CD8-positive, alpha-beta memory T cell (primary cell): ENCODE measurements at regions not wholly inside any gene's neighbourhood (a gene's known extent, or its start where the extent isn't known, plus 50 kb on each side); places are given as distances from the start of the nearest gene placed in this dataset.

Source experiments
- CTCF ChIA-PET: fragments of 350-600 bp; sonication (Branson Sonifier 250); formaldehyde crosslinking; loops from one replicate; lab custom pipeline; 2021; ENCODE audit warnings: antibody characterized with exemption; lab: Charles Lee
- POLR2A ChIA-PET: fragments of 350-600 bp; sonication (Branson Sonifier 250); formaldehyde crosslinking; loops from one replicate; lab custom pipeline; 2021; ENCODE audit warnings: antibody characterized with exemption; lab: Charles Lee
- DNase-seq, 5 donors: peaks; one replicate each; pipeline versions ENCODE4 v3.0.0 to v3.0.0-alpha.2; 2020 to 2022; ENCODE audit warnings: mixed read lengths in 1 of 5
- H3K27ac ChIP-seq: one replicate; pipeline ENCODE4 v1.7.0; 2013; ENCODE audit warnings: low read depth, mild to moderate bottlenecking, low read length, moderate library complexity
- H3K27me3 ChIP-seq: 2 replicates; pipeline ENCODE4 v1.7.0; 2013; ENCODE audit warnings: low read length, mild to moderate bottlenecking; ENCODE audit not compliant: insufficient read depth, poor library complexity, severe bottlenecking
- H3K36me3 ChIP-seq: 2 replicates; pipeline ENCODE4 v1.7.0; 2013; ENCODE audit warnings: mild to moderate bottlenecking, low read length, moderate library complexity; ENCODE audit not compliant: insufficient read depth
- H3K4me1 ChIP-seq: 2 replicates; pipeline ENCODE4 v1.7.0; 2013; ENCODE audit warnings: mild to moderate bottlenecking, low read length, moderate library complexity; ENCODE audit not compliant: insufficient read depth
- H3K4me3 ChIP-seq: 2 replicates; pipeline ENCODE4 v1.7.0; 2013; ENCODE audit warnings: mild to moderate bottlenecking, low read length
- H3K9me3 ChIP-seq: 2 replicates; pipeline ENCODE4 v1.7.0; 2013; ENCODE audit warnings: mild to moderate bottlenecking, low read length
- H3K27ac Mint-ChIP-seq, 8 donors: one replicate each; pipeline ENCODE4 v1.8.0; 2020 to 2021; ENCODE audit warnings: mixed read lengths in 8 of 8, mild to moderate bottlenecking in 6 of 8, inconsistent platforms in 3 of 8, moderate library complexity in 3 of 8
- H3K27me3 Mint-ChIP-seq, 2 donors: one replicate each; pipeline ENCODE4 v1.8.0; 2020 to 2021; ENCODE audit warnings: mixed read lengths in 2 of 2, mild to moderate bottlenecking in 1 of 2, moderate library complexity in 1 of 2
- H3K36me3 Mint-ChIP-seq, 3 donors: one replicate each; pipeline ENCODE4 v1.8.0; 2020 to 2021; ENCODE audit warnings: mixed read lengths in 3 of 3, inconsistent platforms in 1 of 3, mild to moderate bottlenecking in 1 of 3
- H3K4me1 Mint-ChIP-seq, 3 donors: one replicate each; pipeline ENCODE4 v1.8.0; 2020 to 2021; ENCODE audit warnings: mixed read lengths in 3 of 3, inconsistent platforms in 1 of 3, mild to moderate bottlenecking in 1 of 3
- H3K4me3 Mint-ChIP-seq, 7 donors: one replicate each; pipeline ENCODE4 v1.8.0; 2020 to 2021; ENCODE audit warnings: mixed read lengths in 7 of 7, mild to moderate bottlenecking in 6 of 7, moderate library complexity in 4 of 7, inconsistent platforms in 2 of 7
- H3K9me3 Mint-ChIP-seq, 5 donors: one replicate each; pipeline ENCODE4 v1.8.0; 2020 to 2022; ENCODE audit warnings: mixed read lengths in 5 of 5, mild to moderate bottlenecking in 3 of 5, moderate library complexity in 2 of 5, inconsistent platforms in 1 of 5

DNA sequence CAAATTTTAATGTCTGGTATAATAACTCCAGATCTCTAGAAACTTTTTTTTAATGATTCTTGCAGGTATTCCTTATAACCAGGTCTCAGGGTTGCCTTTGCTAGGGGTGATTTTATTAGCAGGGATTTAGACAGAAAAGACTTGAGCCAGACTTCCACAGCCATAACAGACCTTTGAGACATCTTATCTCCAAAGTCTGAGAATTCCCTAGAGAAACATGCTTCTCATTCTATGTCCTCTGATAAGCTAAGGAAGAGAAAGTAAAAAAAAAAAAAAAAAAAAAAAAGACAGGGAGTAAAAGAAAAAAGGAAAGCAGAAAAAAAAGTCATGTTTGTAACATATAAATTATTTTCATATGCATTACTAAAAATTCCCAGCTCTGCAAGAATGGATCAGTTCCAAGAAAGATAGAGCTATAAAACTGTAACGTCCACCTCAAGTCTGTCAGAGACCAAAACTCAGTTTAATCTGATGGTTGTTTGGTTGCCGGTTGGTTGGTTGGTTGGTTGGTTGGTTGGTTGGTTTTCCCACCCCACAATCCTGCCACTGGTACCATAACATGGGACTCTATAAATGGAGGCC is 153.8 kb downstream of the COL6A3 start:
- DNase-seq = no peak
- Histone ChIP-seq H3K4me1 (no peaks in the 10 kb centered on the region), H3K36me3 (no peaks in the 10 kb centered on the region), H3K4me3 (no peak overlapping the region), H3K9me3 (no peaks in the 10 kb centered on the region), H3K27ac (no peak overlapping the region), H3K27me3 (no peaks in the 10 kb centered on the region)
- H3K4me1 Mint-ChIP-seq = no peaks in the 10 kb centered on the region
- H3K4me3 Mint-ChIP-seq = no peak overlapping the region
- ChIA-PET POLR2A (no interaction called here), CTCF (no interaction called here)
- H3K36me3 Mint-ChIP-seq = no peaks in the 10 kb centered on the region
- H3K27me3 Mint-ChIP-seq = peaks cover 3 to 28% of the 10 kb centered on the region in 2 donors
- H3K9me3 Mint-ChIP-seq = no peaks in the 10 kb centered on the region
- no peak overlapping the region for H3K27ac Mint-ChIP-seq

DNA sequence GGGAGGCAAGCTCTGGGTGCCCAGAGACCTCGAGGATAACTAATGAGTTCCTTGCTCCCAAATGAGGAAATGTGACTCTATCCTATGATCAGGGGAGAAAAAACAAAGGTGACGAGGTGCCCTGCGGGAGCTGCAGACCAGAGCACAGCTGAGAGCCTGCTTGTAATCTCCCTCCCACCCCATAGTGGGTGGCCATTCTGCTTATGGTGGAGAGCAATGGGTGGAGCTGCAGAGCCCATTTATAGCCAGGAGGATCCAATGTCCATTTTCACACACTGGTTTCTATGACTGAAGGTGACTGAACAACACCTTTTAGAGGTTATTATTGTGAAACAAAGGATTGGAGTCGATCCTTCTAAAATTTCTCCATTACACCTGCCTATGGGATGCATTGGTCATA is 153.3 kb downstream of the COL6A3 start:
- Histone ChIP-seq H3K4me1 (no peaks in the 10 kb centered on the region), H3K27me3 (no peaks in the 10 kb centered on the region), H3K4me3 (no peak overlapping the region), H3K36me3 (no peaks in the 10 kb centered on the region), H3K9me3 (no peaks in the 10 kb centered on the region), H3K27ac (no peak overlapping the region)
- no peaks in the 10 kb centered on the region for H3K9me3 Mint-ChIP-seq
- DNase-seq = no peak
- H3K4me3 Mint-ChIP-seq = no peak overlapping the region
- no peaks in the 10 kb centered on the region for H3K4me1 Mint-ChIP-seq
- no peaks in the 10 kb centered on the region for H3K36me3 Mint-ChIP-seq
- CTCF ChIA-PET = no interaction called here
- peaks cover 3 to 27% of the 10 kb centered on the region in 2 donors for H3K27me3 Mint-ChIP-seq
- POLR2A ChIA-PET = no interaction called here
- H3K27ac Mint-ChIP-seq = no peak overlapping the region

DNA sequence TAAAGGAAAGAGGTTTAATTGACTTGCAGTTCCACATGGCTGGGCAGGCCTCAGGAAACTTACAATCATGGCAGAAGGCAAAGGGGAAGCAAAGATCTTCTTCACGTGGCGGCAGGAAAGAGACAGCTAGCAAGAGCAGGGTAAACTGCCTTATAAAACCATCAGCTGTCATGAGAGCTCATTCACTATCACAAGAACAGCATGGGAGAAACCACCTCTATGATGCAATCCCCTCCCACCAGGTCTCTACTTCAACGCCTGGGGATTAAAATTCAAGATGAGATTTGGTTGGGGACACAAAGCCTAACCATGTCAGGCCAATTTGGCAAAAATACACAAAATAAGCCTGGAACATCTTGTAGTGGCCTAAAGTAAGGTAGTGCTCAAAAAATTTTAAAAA is 152.6 kb downstream of the COL6A3 start:
- CTCF ChIA-PET = no interaction called here
- Histone ChIP-seq H3K27me3 (no peaks in the 10 kb centered on the region), H3K4me1 (no peaks in the 10 kb centered on the region), H3K36me3 (no peaks in the 10 kb centered on the region), H3K4me3 (no peak overlapping the region), H3K27ac (no peak overlapping the region), H3K9me3 (no peaks in the 10 kb centered on the region)
- Mint-ChIP-seq H3K9me3 (no peaks in the 10 kb centered on the region), H3K27me3 (peaks cover 0 to 25% of the 10 kb centered on the region in 2 donors), H3K4me3 (no peak overlapping the region), H3K27ac (no peak overlapping the region), H3K36me3 (no peaks in the 10 kb centered on the region), H3K4me1 (no peaks in the 10 kb centered on the region)
- no peak for DNase-seq
- POLR2A ChIA-PET = no interaction called here

DNA sequence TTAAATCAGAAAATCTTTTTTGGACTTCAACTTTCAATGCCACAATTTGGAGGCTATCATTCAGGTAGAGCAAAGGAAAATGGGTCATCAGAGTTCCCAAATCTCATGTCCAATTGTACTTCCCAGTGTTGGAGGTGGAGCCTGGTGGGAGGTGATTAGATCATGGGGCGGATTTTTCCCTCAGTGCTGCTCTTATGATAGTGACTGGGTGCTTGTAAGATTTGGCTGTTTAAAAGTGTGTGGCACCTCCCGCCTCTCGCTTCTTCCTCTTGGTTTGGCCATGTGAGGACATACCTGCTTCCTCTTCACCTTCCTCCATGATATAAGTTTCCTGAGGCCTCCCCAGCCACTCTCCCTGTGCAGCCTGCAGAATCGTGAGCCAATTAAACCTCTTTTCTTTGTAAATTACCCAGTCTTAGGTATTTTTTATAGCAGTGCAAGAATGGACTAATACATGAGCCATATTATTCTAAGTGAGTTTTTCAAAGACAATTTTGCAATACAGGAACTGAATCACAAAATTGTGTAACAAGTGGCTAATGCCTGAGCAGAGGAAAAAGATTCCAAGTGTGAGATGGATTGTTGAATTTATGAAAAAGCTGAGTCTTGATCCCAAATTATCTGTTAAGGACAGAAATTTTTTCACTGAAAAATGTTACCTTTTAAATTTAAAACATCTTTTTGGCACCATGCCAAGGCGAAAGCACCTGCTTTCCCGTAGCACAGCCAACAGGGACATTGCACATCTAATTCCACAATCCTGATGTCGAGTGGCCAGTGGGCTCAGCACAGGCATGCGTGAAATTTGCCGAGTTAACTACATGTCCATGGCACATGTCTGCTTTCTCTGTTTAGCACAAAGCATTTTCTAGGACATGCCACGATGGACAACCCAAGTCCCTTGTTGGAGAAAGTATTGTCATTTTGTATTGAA is 150.9 kb downstream of the COL6A3 start:
- Histone ChIP-seq H3K27me3 (no peaks in the 10 kb centered on the region), H3K36me3 (no peaks in the 10 kb centered on the region), H3K4me3 (no peak overlapping the region), H3K27ac (no peak overlapping the region), H3K4me1 (no peaks in the 10 kb centered on the region), H3K9me3 (no peaks in the 10 kb centered on the region)
- Mint-ChIP-seq H3K27ac (no peak overlapping the region), H3K4me3 (no peak overlapping the region), H3K9me3 (no peaks in the 10 kb centered on the region), H3K4me1 (no peaks in the 10 kb centered on the region), H3K36me3 (no peaks in the 10 kb centered on the region), H3K27me3 (peaks cover 0 to 16% of the 10 kb centered on the region in 2 donors)
- ChIA-PET POLR2A (no interaction called here), CTCF (no interaction called here)
- DNase-seq = no peak

DNA sequence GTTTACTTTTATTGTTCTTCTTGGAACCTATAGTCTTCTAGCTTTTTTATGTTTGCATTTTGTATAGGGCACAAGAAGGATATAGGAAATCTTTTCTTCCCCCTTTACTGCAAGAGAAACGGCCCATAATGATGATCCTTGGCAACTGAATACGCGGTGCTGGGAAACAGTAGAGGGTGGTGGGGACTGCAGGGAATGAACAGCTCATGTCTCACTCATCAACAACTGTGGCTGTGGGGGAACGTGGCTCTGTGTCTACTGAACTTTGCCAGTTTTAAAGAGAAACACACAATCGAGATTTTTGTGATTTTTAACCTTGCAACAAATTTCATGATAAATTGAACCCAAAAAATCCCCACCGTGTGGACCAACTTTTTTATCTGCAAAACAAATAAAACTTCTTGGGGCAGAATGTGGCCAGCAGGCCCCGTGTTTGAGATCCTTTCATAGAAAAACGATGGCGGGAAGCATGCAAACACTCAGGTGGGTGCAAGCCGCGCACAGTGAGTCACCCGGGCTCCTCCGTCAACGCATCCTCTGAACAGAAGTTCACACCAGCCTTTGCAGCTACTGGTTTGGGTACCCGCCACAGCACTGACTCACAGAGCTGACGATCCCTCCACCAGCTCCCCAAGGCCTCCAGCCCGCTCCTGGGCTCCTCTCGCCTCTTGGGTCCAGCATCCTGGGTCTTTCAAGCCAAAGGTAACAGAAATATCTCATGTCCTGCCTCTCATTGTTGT is 149.3 kb downstream of the COL6A3 start:
- Mint-ChIP-seq H3K4me3 (no peak overlapping the region), H3K27ac (no peak overlapping the region), H3K9me3 (no peaks in the 10 kb centered on the region), H3K27me3 (peaks cover 2 to 23% of the 10 kb centered on the region in 2 donors), H3K4me1 (no peaks in the 10 kb centered on the region), H3K36me3 (no peaks in the 10 kb centered on the region)
- no peaks in the 10 kb centered on the region for H3K36me3 ChIP-seq
- H3K27ac ChIP-seq = no peak overlapping the region
- no peaks in the 10 kb centered on the region for H3K27me3 ChIP-seq
- POLR2A ChIA-PET = no interaction called here
- H3K9me3 ChIP-seq = no peaks in the 10 kb centered on the region
- no peak for DNase-seq
- no peak overlapping the region for H3K4me3 ChIP-seq
- no peaks in the 10 kb centered on the region for H3K4me1 ChIP-seq
- CTCF ChIA-PET = no interaction called here

DNA sequence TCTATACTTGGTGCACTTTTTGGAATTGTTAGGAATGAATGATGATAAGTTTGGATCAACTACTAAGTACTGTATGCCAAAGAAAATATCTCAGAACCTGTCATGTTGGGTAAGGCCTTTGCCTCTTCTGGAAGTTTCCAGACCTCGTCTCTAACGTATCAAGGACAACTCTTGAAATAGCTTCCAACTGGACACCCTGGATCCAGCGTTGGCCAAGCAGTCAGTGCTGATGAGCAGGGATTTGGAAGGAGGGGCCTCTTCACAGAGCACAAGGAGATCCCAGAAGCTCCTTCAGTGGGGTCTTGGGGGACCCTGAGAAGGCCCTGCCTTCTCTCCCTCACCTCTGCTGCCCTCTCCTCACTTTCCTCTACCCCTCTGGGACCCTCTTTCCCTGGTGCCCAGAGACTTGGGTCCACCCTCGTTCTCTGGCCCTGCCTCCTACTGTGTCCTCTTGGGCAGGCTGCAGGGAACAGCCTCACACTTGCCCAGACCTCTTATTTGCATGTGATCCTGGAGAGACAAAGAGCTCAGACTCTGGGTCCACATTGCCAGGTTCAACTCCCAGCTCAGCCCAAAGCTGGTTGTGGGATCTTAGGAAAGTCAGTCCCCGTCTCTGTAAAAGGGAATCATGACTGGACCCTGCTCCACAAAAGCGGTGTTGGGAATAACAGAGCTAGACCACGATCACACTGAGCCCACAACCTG is 145.8 kb downstream of the COL6A3 start:
- POLR2A ChIA-PET = no interaction called here
- no peaks in the 10 kb centered on the region for H3K9me3 ChIP-seq
- CTCF ChIA-PET = no interaction called here
- H3K4me3 Mint-ChIP-seq = no peak overlapping the region
- H3K27me3 ChIP-seq = peaks cover 3% of the 10 kb centered on the region
- no peak overlapping the region for H3K27ac ChIP-seq
- H3K27me3 Mint-ChIP-seq = peaks cover 8 to 39% of the 10 kb centered on the region in 2 donors
- no peaks in the 10 kb centered on the region for H3K9me3 Mint-ChIP-seq
- no peak for DNase-seq
- H3K36me3 Mint-ChIP-seq = no peaks in the 10 kb centered on the region
- H3K4me3 ChIP-seq = no peak overlapping the region
- no peaks in the 10 kb centered on the region for H3K4me1 ChIP-seq
- no peaks in the 10 kb centered on the region for H3K4me1 Mint-ChIP-seq
- no peaks in the 10 kb centered on the region for H3K36me3 ChIP-seq
- no peak overlapping the region for H3K27ac Mint-ChIP-seq

DNA sequence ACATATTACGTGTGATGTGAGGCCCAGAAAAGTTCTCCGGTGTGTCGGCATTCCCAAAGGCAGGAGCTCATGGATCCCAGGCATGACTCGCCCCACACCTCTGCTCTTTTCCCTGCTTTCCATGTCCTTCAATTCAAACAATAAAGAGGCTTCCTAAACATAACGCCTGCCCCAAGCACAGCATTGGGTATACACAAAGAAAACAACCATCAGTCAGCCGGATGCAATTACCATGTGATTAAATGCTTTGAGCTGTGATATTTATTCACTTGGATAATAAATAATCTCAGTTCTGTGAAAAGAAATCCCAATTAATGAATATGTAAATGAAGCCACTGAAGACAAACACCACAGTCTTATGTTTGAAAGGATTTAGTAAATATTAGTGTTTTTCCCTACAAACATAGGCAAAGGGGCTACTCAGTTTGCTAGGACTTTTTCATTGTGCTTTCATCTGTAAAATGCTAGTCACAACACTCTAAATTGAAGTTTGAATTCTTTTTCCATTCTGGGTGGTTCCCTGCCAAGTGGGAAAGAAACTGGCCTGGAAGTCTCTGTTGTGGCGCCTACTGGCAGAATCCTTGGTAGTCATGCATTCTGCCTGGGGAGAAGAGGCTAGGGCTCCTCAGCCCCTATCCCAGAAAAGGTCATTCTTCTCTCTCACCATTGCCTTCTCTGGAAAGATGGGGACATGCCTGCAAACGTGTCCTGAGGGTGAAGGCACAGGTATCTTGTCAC is 144.7 kb downstream of the COL6A3 start:
- H3K36me3 Mint-ChIP-seq = no peaks in the 10 kb centered on the region
- no peak overlapping the region for H3K27ac ChIP-seq
- H3K27me3 ChIP-seq = peaks cover 3% of the 10 kb centered on the region
- DNase-seq = no peak
- ChIA-PET POLR2A (no interaction called here), CTCF (no interaction called here)
- no peaks in the 10 kb centered on the region for H3K4me1 Mint-ChIP-seq
- no peak overlapping the region for H3K4me3 ChIP-seq
- H3K27ac Mint-ChIP-seq = no peak overlapping the region
- no peak overlapping the region for H3K4me3 Mint-ChIP-seq
- H3K27me3 Mint-ChIP-seq = peaks cover 8 to 39% of the 10 kb centered on the region in 2 donors
- no peaks in the 10 kb centered on the region for H3K9me3 Mint-ChIP-seq
- no peaks in the 10 kb centered on the region for H3K9me3 ChIP-seq
- H3K36me3 ChIP-seq = no peaks in the 10 kb centered on the region
- no peaks in the 10 kb centered on the region for H3K4me1 ChIP-seq
